HG03135 (cell line): ENCODE measurements at regions not wholly inside any gene's neighbourhood (a gene's known extent, or its start where the extent isn't known, plus 50 kb on each side); places are given as distances from the start of the nearest gene placed in this dataset.

Source experiments
- ATAC-seq: cut with Tn5 transposase; IDR thresholded peaks from one replicate; pipeline ENCODE4 v1.9.1; 2021; ENCODE audit warnings: mild to moderate bottlenecking, moderate library complexity; ENCODE audit not compliant: unreplicated experiment

DNA sequence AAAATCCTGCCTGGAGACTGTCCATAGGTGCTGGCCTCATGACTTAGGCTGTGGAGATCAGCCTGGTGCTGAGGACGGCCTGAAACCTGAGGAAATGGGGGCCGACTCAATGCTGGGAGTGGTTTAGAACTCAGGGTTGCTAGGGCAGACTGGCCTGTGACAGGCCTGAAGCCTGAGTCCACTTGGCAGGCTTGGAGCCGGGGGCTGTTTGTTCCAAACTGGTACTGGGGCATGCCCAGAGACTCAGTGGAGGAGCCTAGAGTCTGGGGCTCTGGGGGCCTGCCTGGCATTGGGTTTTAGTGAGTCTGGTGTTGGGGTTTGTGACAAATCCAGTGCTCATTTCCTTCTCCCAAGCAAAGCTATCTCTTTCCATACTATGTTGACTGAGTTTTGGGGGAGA, 489.7 kb upstream of the CNKSR2 start:
- no peak for ATAC-seq

DNA sequence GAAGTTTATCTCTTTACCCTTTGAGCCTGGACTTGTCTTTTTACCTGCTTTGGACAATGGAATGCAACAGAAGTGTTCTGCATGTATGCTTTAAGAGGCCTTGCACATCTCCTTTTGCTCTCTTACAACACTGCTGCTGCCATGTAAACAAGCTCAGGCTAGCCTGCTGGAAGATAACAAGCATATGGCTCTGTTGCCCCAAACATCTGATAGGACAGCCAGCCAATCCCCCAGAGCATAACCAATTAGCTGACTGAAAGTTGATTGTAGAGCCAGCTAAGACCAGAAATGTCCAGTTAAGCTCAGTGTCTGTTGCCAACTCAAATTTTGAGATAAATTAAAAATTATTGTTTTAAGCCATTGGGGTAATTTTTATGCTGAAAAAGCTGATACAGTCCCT, 510.6 kb upstream of the CNKSR2 start:
- no peak for ATAC-seq

DNA sequence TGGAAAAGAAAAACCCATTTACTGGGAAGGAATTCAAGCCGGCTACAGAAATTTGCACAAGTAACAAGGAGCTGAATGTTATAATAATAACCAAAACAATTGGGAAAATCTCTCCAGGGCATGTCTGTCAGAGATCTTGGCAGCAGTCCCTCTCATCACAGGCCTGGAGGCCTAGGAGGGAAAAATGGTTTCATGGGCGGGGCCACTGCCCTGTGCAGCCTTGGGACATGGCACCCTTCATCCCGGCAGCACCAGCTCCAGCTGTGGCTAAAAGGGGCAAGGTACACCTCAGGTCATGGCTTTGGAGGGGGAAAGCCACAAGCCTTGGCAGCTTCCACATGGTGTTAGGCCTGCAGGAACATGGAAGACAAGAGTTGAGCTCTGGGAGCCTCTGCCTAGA, 513.1 kb upstream of the CNKSR2 start:
- no peak for ATAC-seq

DNA sequence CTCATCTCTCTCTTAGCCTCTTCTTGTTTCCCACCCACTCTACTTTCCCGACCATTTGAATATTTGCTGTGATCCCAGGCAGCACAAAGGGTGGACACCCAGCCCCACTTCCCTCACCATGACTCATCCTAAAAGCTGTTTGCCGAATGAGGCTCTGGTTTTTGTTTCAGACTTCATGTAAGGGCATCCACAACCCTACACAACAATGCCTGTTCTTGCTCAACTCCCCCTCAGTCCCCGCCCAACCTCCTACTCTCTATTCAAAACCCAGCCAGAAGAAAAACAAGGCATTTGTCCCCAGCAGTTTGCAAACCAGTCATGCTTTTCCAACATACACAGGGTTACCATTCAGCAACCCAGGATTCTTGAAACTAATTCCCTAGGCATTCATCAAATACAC, 516.5 kb upstream of the CNKSR2 start:
- ATAC-seq, result no peak

DNA sequence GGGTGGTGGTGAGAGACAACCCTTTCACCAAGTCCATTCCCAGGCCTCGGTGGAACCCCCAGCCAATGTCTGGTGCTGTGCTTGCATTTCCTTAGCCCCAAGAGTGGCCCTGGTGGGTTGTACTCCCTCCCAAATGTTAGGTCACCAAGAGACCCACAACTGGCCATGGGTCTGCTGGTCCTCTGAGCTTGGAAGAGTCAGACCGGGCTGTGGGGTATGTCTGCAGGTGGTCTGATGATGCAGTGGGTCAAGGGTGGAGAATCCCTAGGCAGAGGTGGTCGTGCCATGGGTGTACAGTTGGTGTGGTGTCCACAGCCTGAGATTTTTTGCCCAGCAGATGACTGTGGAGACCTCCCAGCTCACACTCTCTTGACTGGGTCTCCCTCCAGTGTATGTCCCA, 535.7 kb upstream of the CNKSR2 start:
- no peak for ATAC-seq

DNA sequence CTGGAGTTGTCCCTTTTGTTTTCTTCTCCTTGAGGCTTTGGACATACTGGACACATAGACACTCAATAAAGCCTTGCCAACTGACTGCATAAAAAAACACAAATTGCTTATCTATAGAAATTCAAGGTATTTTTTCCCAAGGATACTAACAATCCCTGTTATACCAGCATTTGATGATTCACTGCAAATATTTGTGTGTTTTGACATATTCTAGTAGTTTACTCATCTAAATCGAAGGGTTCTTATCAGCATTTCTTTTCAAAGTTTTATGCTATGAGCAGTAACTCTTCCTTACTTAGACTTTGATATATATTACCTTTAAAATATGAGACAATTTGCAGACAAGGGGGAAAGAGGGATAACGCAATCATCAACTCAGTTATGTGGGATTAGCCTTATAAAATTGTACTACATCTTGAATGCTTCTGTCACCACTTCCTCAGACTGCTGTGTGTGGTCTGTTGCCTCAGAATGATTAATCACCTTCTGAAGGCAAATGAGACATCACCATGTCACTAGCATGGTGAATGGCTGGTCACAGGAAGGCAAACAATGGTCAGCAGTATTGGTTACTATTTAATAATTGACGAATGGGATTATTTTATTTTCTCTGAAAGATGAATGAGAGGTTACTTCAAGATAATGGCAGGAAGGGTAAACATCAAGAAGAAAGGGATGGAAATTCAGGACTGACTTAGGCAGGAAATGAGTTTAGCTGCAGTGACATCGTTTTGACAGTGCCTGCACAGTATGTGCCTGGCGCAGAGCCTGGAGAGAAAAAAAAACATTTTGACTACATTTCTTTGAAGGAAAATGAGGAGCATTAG, 544.3 kb upstream of the CNKSR2 start:
- ATAC-seq, result no peak

DNA sequence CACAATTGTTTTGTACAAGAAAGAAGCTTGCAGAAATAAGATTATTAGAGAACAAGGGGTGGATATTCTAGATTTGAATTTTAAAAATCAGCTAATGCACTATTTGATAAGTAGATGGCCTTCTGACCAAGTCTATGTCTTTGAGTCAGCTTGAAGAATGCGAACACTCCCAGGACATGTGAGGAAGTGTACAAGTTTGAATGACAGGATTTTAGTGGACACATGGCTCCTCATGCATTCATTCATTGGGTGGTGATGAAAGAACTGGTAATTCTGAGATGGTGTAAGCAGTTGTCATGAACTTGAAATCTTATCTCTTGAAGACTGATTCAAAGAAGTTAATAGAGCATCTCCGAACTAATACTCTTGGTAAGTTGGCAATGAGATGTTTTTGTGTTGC, 548.2 kb upstream of the CNKSR2 start:
- ATAC-seq, result no peak

DNA sequence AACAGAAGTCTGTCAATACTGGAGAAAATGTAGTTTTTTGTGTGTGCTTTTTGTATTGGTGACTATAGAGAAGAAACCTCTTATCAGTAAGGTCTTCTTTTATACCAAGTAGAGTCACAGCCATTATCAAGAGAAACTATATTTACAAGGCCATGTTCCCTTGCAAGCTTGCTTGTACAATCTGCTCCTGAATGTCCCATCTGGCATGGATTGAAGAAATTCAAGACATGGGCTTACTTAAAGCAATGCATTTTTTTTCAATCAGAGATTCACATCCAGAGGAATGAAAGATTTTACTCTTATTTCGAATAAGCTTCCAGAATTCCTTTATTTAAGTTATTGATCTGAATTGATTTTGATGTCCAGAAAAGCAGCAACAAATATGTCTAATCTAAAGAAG, 537.3 kb upstream of the RPS6KA3 start:
- ATAC-seq, result no peak

DNA sequence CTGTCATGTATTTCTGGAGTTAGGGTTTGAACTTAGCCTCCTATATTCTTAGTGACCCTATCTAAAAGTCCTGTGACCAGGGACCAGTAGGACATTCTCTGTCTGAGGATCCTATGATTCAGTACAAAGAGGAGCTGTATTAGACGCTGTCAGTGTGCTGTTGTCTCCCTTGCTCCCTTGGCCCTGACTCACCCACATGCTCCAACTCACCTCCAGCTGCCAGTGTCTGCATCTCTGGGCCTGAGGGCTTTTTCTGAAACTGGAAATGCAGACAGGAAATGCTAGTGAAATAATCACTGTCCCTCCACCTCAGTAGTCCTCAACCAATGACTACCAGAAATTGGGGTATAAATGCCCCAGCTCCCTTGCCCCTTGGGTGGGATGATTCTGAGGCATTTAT, 535.3 kb upstream of the RPS6KA3 start:
- no peak for ATAC-seq

DNA sequence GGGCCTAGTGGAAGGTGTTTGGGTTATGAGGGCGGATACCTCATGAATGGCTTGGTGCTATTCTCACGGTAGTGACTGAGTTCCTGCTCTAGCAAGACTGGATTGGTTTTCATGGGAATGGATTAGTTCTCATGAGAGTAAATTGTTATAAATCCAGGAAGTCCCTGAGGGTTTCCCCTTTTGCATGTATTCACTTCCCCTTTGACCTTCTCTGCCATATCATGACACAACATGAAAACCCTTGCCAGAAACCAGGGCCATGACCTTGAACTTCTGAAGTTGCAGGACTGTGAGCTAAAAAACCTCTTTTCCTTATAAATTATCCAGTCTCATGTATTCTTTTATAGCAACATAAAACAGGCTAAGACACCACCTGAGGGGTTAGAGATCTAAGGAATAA, 529.7 kb upstream of the RPS6KA3 start:
- ATAC-seq, result no peak

DNA sequence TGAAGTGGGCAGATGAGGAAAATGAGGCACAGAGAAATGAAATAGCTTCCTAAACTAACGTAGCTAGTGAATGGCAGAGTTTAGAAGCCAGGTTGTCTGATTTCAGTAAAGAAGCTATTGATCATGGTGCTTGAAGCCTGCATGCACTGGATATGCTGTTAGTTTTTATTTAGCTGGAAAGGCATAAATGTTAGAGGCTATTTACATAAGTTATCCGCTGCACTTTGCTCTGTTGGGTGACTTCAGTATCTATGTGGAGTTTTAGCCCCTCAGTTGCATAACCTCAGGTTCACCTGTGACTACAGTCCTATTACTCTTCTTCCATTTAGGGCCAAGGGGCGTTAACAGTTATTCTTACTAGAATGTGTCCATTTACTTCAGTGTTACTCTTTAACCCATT, 522.4 kb upstream of the RPS6KA3 start:
- ATAC-seq, result no peak

DNA sequence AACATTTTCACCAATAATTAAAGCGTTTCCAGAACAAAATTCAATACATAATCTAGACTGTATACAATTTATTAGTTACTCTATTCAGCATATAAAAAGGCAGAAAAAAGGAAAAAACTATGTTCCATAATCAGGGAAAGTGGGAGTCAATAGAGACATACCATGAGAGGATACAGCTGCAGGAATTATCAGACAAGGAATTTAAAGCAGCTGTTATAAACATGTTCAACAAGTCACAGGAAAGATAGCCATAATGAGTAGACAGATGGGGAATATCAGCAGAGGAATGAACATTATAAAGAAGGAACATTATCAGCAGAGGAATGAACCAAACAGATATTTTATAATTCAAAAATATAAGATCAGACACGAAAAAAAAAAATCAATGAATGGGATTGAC, 500.6 kb upstream of the RPS6KA3 start:
- no peak for ATAC-seq

DNA sequence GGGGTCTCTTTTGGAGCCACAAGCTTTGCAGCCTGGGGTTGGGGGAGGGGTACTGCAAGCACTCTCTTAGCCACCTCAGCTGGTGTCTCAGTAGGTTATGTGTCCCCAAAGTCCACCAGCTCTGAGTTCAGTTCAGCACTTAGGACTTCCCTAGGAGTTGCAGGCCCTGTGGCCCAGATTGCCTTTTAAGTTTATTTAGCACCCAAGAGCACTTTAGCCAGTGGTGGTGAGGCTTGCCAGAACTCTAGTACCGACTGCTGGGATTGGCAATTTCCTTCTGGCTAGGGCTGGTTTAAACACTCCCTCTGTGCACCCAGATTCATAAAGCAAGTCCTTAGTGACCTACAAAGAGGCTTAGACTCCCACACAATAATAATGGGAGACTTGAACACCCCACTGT, 489.9 kb upstream of the RPS6KA3 start:
- no peak for ATAC-seq

DNA sequence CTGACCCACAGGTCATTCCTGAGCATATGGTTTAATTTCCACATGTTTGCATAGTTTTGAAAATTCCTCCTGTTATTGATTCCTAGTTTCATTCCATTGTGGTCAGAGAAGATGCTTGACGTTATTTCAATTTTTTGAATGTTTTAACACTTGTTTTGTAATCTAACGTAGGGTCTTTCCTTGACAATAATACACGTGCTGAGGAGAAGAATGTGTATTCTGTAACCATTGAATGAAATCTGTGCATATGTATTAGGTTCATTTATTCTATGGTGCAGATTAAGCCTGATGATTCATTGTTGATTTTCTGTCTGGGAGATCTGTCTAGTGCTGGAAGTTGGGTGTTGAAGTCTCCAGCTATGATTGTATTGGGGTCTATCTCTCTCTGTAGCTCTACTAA, 486.4 kb upstream of the RPS6KA3 start:
- ATAC-seq, result no peak

DNA sequence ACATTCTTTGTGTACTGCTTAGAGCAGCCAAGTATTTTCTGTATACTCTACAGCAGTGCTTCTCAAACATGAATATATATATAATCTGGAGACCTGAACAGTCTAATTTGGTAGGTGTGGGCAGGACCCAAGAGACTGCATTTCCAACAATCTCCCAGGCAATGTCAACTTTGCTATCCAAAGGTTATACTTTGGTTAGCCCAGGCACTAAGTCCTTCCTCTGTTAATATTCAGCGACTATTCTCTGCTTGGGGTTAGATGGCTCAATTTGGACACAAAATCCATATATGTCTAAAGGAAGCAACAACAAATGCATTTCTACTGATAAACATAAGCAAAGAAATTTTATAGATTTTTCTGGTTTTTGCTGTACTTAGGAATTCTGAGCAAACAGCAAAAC, 480.0 kb upstream of the RPS6KA3 start:
- no peak for ATAC-seq

DNA sequence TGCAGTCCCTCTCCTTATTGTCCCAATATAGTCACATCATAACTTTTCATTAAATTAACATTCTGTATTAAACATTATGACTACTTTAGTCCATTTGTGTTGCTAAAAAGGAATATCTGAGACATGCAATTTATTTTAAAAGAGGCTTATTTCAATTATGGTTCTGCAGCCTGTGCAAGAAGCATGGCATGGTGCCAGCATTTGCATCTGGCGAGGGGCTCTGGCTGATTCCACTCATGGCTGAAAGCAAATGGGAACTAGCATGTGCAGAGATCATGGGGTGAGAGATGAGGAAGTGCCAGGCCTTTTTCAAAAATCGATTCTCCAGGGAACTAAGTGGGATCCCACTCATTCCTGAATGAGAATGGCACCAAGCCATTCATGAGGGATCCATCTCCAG, 476.3 kb upstream of the RPS6KA3 start:
- ATAC-seq, result no peak

DNA sequence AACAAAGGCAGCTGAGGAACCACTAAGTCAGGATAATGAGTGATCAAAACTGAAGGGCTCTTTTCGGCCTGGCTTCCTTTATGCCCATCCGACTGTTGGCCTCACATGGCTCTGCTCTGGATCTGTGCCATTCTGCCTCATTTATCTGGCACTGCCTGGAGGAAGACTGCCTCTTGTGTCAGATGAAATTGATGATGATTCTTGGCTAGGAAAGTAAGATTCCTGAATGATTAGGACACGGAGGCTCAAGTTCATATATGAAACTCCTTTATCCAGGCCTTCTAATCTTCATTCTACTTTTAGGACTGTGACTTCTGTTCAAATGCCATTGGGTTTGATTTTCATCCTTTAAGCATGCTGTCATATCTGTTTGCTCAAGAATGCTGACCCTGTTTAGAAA, 475.4 kb upstream of the RPS6KA3 start:
- ATAC-seq, result no peak

DNA sequence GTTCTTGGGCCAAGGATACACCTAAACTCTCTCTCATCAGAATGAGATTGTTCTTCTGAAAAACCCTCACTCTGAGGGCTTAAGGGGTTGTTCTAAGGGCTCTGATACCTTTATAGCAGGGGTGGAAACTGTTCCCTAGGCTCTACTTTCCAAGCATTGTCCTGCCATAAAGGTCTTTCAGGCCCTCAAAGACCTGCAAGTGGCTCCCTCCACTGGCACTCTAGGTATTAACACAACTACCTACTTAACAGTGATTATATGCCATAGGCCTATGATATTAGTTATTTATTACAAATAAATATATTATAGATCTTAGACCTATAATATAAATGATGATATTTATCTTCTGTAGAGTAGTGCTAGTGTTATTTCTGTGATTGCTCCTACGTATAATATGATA, 473.7 kb upstream of the RPS6KA3 start:
- no peak for ATAC-seq

DNA sequence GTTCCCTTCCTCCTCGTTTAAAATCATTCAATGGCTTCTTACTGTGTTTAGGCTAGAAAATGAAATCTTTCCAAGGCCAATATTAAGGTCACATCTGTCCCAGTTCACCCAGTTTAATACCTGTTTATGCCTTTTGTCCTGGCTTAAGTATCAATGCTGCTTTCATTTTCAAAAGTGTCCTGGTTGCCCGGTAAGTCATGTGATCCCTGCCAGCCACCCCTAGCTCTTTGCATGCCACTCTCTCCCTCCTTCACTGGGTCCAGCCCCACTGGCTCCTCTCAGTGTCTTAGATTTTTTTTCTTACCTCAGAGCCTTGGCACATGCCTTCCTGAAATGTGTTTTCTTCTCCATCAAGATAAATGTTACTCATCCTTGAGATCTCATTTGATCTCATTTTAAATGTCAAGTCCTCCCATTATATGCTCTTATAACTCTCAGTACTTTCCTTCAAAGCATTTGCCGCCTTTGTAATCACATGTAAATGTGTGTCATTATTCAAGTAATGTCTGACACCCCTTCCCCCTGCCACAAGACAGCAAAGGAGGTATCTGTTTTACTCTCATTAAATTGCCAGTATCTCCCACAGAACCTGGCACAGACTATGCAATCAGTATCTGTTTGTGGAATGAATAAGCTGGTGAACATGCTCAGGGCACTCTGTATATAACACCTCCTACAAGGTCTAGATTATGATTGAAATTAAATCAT, 472.5 kb upstream of the RPS6KA3 start:
- ATAC-seq, result no peak

DNA sequence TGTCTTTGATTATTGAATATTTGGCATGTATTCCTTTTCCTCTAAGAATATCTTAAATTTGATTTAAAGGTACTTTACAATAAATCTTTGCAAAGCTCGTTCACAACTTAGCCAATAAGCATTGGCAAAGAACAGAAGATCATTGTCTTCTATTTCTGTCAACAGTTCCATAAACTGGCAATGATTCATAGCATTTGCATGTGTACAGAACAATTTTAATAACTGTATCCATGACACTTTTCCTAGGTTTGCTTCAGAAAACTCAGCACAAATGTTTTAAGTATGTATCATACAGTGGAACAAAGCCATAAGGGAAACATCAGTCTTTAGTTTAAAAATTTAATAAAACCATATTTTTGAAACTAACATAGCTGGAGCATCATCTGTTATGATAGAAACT, 462.7 kb upstream of the RPS6KA3 start:
- no peak for ATAC-seq

DNA sequence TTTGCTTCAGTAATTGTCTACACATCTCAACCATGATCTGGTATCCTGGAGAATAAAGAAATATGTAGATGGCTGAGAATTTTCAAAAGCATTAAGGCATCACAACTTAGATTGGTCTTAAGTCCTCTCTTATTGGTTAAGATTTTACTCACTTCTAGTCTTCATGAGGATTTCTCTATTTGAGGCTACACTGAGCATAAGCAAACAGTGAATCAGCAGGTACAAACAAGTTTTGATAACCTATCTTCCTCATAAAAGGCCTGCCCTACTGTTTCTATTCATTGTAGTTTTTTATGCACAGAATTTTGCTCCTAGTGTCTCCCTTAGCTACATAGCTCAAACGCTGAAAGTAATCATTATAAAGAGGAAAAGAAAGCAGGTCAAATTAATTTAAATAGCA, 460.7 kb upstream of the RPS6KA3 start:
- ATAC-seq, result no peak

DNA sequence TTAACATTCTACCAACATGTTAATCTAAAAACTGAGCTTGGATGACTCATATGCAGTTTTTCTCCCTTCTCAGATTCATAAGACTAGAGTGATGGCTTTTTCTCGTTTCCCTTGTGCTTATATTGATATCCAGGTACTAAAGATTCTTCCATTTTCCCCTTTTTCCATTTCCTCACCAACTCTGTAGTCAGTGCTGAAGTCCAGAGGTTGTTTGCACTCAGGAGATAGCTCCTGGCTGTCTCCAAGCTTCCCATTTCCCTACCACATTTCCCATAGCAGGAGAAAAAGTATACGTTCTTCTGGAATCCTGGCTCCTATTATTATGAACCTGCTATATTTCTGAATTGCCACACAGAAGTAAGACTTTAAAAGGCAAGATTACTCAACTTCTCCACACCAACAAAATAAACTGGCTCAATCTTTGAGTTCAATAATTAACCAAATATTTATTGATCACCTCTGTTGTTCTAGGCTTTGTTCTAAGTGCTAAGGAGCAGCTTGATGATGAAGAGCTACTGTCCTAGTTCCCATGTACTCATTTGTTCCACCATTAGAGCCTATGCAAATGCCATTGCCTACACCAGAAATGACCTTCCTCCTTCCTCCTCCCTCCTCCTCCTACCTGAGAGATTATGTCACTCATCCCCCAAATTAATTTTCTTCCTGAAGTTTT, 454.4 kb upstream of the RPS6KA3 start:
- no peak for ATAC-seq
